SU-DHL-6 (cell line): ENCODE measurements at regions not wholly inside any gene's neighbourhood (a gene's known extent, or its start where the extent isn't known, plus 50 kb on each side); places are given as distances from the start of the nearest gene placed in this dataset.

Experiments used
- CTCF ChIP-seq: fragments of 200-600 bp; sonication (generic); IDR thresholded peaks from one replicate; pipeline ENCODE4 v1.5.1; 2017; ENCODE audit warnings: antibody characterized with exemption, mild to moderate bottlenecking, low read length, moderate library complexity; ENCODE audit not compliant: insufficient read depth, poor library complexity, severe bottlenecking
- EZH2phosphoT487 ChIP-seq: fragments of 200-600 bp; sonication (generic), shearing (Covaris generic); conservative IDR thresholded peaks from 2 replicates; pipeline ENCODE4 v1.6.1; 2018; ENCODE audit warnings: mild to moderate bottlenecking, antibody characterized with exemption, low read length, moderate library complexity, mixed read lengths

- no peak for TF ChIP-seq CTCF
- no peak for TF ChIP-seq EZH2phosphoT487
Observed at GRCh38 chr18:67665266-67665665, 148.7 kb upstream of the DSEL start.
